HG03045 (cell line): ENCODE measurements at regions not wholly inside any gene's neighbourhood (a gene's known extent, or its start where the extent isn't known, plus 50 kb on each side); places are given as distances from the start of the nearest gene placed in this dataset.

Experiments
- ATAC-seq: cut with Tn5 transposase; IDR thresholded peaks from one replicate; pipeline ENCODE4 v1.9.1; 2021; ENCODE audit warnings: mild to moderate bottlenecking, moderate library complexity; ENCODE audit not compliant: unreplicated experiment

- no peak for ATAC-seq
These were observed 60.0 kb upstream of the GZMB start for GRCh38 chr14:24693983-24694382.

GRCh38 chr14:24693353-24693737 lies 59.4 kb upstream of the GZMB start:
- ATAC-seq = no peak

- ATAC-seq = no peak
These were observed 58.7 kb upstream of the GZMB start for GRCh38 chr14:24692382-24693352.

GRCh38 chr14:24690492-24690891 lies 56.5 kb upstream of the GZMB start:
- no peak for ATAC-seq

GRCh38 chr14:24688030-24688658 lies 54.2 kb upstream of the GZMB start:
- no peak for ATAC-seq
